ENCODE measurements at regions not wholly inside any gene's neighbourhood (a gene's known extent, or its start where the extent isn't known, plus 50 kb on each side); places are given as distances from the start of the nearest gene placed in this dataset.
"Not testable (repeated sequence)": the region's sequence is repeated elsewhere in the genome, so short reads cannot be mapped to it uniquely, and the experiment has no call there.

GRCh38 chr1:94769551-94769950 lies 50.6 kb upstream of the SLC44A3 start:
- DNase-seq: no peak
- no peaks in the 10 kb centered on the region for H3K4me1 ChIP-seq (ENCODE audit: control insufficient read depth, insufficient read depth, low read length)
- H3K9me3 ChIP-seq (replicated peaks; ENCODE audit: control insufficient read depth, low read depth, low read length): no peaks in the 10 kb centered on the region
- H3K27me3 ChIP-seq (ENCODE audit: control insufficient read depth, insufficient read depth, low read length): no peaks in the 10 kb centered on the region
- no peak overlapping the region for H3K4me3 ChIP-seq (ENCODE audit: low read length)
- WGBS (ENCODE audit: insufficient coverage): 0% methylated on average over 1 of the region's 1 CpG
- no peaks in the 10 kb centered on the region for H3K36me3 ChIP-seq (ENCODE audit: control insufficient read depth, insufficient read depth, low read length)
- no peak overlapping the region for H3K27ac ChIP-seq (ENCODE audit: low read length)

GRCh38 chr1:94768036-94768435 lies 52.1 kb upstream of the SLC44A3 start:
- H3K27me3 ChIP-seq (ENCODE audit: control insufficient read depth, insufficient read depth, low read length): no peaks in the 10 kb centered on the region
- no peaks in the 10 kb centered on the region for H3K9me3 ChIP-seq (replicated peaks; ENCODE audit: control insufficient read depth, low read depth, low read length)
- no peak overlapping the region for H3K4me3 ChIP-seq (ENCODE audit: low read length)
- H3K36me3 ChIP-seq (ENCODE audit: control insufficient read depth, insufficient read depth, low read length): no peaks in the 10 kb centered on the region
- no CpG with 5 or more reads among the region's 4 CpGs for WGBS (ENCODE audit: insufficient coverage)
- H3K4me1 ChIP-seq (ENCODE audit: control insufficient read depth, insufficient read depth, low read length): no peaks in the 10 kb centered on the region
- no peak for DNase-seq
- H3K27ac ChIP-seq (ENCODE audit: low read length): no peak overlapping the region

- WGBS (ENCODE audit: insufficient coverage): no CpG with 5 or more reads among the region's 3 CpGs
- H3K4me1 ChIP-seq (ENCODE audit: control insufficient read depth, insufficient read depth, low read length): no peaks in the 10 kb centered on the region
- no peak for DNase-seq
- no peaks in the 10 kb centered on the region for H3K36me3 ChIP-seq (ENCODE audit: control insufficient read depth, insufficient read depth, low read length)
- H3K9me3 ChIP-seq (replicated peaks; ENCODE audit: control insufficient read depth, low read depth, low read length): no peaks in the 10 kb centered on the region
- H3K4me3 ChIP-seq (ENCODE audit: low read length): no peak overlapping the region
- H3K27me3 ChIP-seq (ENCODE audit: control insufficient read depth, insufficient read depth, low read length): no peaks in the 10 kb centered on the region
- no peak overlapping the region for H3K27ac ChIP-seq (ENCODE audit: low read length)
These were observed 54.2 kb upstream of the SLC44A3 start for GRCh38 chr1:94765958-94766357.

GRCh38 chr1:94759188-94759587 lies 61.0 kb upstream of the SLC44A3 start:
- Histone ChIP-seq H3K36me3 (ENCODE audit: control insufficient read depth, insufficient read depth, low read length) (no peaks in the 10 kb centered on the region), H3K4me1 (ENCODE audit: control insufficient read depth, insufficient read depth, low read length) (peaks cover 6% of the 10 kb centered on the region), H3K9me3 (replicated peaks; ENCODE audit: control insufficient read depth, low read depth, low read length) (no peaks in the 10 kb centered on the region), H3K27ac (ENCODE audit: low read length) (no peak overlapping the region), H3K27me3 (ENCODE audit: control insufficient read depth, insufficient read depth, low read length) (no peaks in the 10 kb centered on the region), H3K4me3 (ENCODE audit: low read length) (no peak overlapping the region)
- no peak for DNase-seq

GRCh38 chr1:94757931-94758330 lies 62.2 kb upstream of the SLC44A3 start:
- peak; percentile 86 for DNase-seq
- H3K27me3 ChIP-seq (ENCODE audit: control insufficient read depth, insufficient read depth, low read length): no peaks in the 10 kb centered on the region
- H3K9me3 ChIP-seq (replicated peaks; ENCODE audit: control insufficient read depth, low read depth, low read length): no peaks in the 10 kb centered on the region
- peaks cover 10% of the 10 kb centered on the region for H3K4me1 ChIP-seq (ENCODE audit: control insufficient read depth, insufficient read depth, low read length)
- H3K4me3 ChIP-seq (ENCODE audit: low read length): no peak overlapping the region
- 33% methylated on average over 3 of the region's 7 CpGs for WGBS (ENCODE audit: insufficient coverage)
- H3K27ac ChIP-seq (ENCODE audit: low read length): peak overlapping the region; percentile 54
- no peaks in the 10 kb centered on the region for H3K36me3 ChIP-seq (ENCODE audit: control insufficient read depth, insufficient read depth, low read length)

- peak; percentile 93 for DNase-seq
- H3K4me3 ChIP-seq (ENCODE audit: low read length): no peak overlapping the region
- H3K9me3 ChIP-seq (replicated peaks; ENCODE audit: control insufficient read depth, low read depth, low read length): no peaks in the 10 kb centered on the region
- WGBS (ENCODE audit: insufficient coverage): 37% methylated on average over 5 of the region's 7 CpGs
- no peak overlapping the region for H3K27ac ChIP-seq (ENCODE audit: low read length)
- H3K36me3 ChIP-seq (ENCODE audit: control insufficient read depth, insufficient read depth, low read length): no peaks in the 10 kb centered on the region
- peaks cover 10% of the 10 kb centered on the region for H3K4me1 ChIP-seq (ENCODE audit: control insufficient read depth, insufficient read depth, low read length)
- H3K27me3 ChIP-seq (ENCODE audit: control insufficient read depth, insufficient read depth, low read length): no peaks in the 10 kb centered on the region
These were observed 64.5 kb upstream of the SLC44A3 start for GRCh38 chr1:94755675-94756074.

- not testable (repeated sequence) for DNase-seq; H3K4me3 ChIP-seq (ENCODE audit: low read length); H3K27me3 ChIP-seq (ENCODE audit: control insufficient read depth, insufficient read depth, low read length); H3K4me1 ChIP-seq (ENCODE audit: control insufficient read depth, insufficient read depth, low read length); H3K27ac ChIP-seq (ENCODE audit: low read length); H3K36me3 ChIP-seq (ENCODE audit: control insufficient read depth, insufficient read depth, low read length); H3K9me3 ChIP-seq (replicated peaks; ENCODE audit: control insufficient read depth, low read depth, low read length)
- WGBS (ENCODE audit: insufficient coverage): 71% methylated on average over 1 of the region's 3 CpGs
These were observed 65.1 kb upstream of the SLC44A3 start for GRCh38 chr1:94755016-94755415.

- H3K4me1 ChIP-seq (ENCODE audit: control insufficient read depth, insufficient read depth, low read length): peaks cover 10% of the 10 kb centered on the region
- H3K36me3 ChIP-seq (ENCODE audit: control insufficient read depth, insufficient read depth, low read length): no peaks in the 10 kb centered on the region
- H3K27me3 ChIP-seq (ENCODE audit: control insufficient read depth, insufficient read depth, low read length): no peaks in the 10 kb centered on the region
- no peak overlapping the region for H3K27ac ChIP-seq (ENCODE audit: low read length)
- H3K9me3 ChIP-seq (replicated peaks; ENCODE audit: control insufficient read depth, low read depth, low read length): peaks cover 2% of the 10 kb centered on the region
- H3K4me3 ChIP-seq (ENCODE audit: low read length): no peak overlapping the region
- 56% methylated on average over 4 of the region's 4 CpGs for WGBS (ENCODE audit: insufficient coverage)
- no peak for DNase-seq
These were observed 65.6 kb upstream of the SLC44A3 start for GRCh38 chr1:94754570-94754969.

- WGBS (ENCODE audit: insufficient coverage): no CpG with 5 or more reads among the region's 2 CpGs
- Histone ChIP-seq H3K4me3 (ENCODE audit: low read length) (no peak overlapping the region), H3K4me1 (ENCODE audit: control insufficient read depth, insufficient read depth, low read length) (peaks cover 10% of the 10 kb centered on the region), H3K9me3 (replicated peaks; ENCODE audit: control insufficient read depth, low read depth, low read length) (peaks cover 5% of the 10 kb centered on the region), H3K27me3 (ENCODE audit: control insufficient read depth, insufficient read depth, low read length) (no peaks in the 10 kb centered on the region), H3K27ac (ENCODE audit: low read length) (no peak overlapping the region), H3K36me3 (ENCODE audit: control insufficient read depth, insufficient read depth, low read length) (no peaks in the 10 kb centered on the region)
- DNase-seq: no peak
These were observed 66.1 kb upstream of the SLC44A3 start for GRCh38 chr1:94754095-94754494.

GRCh38 chr1:94753171-94753972 lies 66.8 kb upstream of the SLC44A3 start:
- no peak overlapping the region for H3K27ac ChIP-seq (ENCODE audit: low read length)

GRCh38 chr1:94751483-94751882 lies 68.7 kb upstream of the SLC44A3 start:
- H3K9me3 ChIP-seq (replicated peaks; ENCODE audit: control insufficient read depth, low read depth, low read length); H3K4me3 ChIP-seq (ENCODE audit: low read length); H3K27me3 ChIP-seq (ENCODE audit: control insufficient read depth, insufficient read depth, low read length); DNase-seq; H3K4me1 ChIP-seq (ENCODE audit: control insufficient read depth, insufficient read depth, low read length); H3K36me3 ChIP-seq (ENCODE audit: control insufficient read depth, insufficient read depth, low read length); H3K27ac ChIP-seq (ENCODE audit: low read length): not testable (repeated sequence)
- 100% methylated on average over 1 of the region's 5 CpGs for WGBS (ENCODE audit: insufficient coverage)

More at GRCh38 chr1:94753171-94753972, 66.8 kb upstream of the SLC44A3 start:
- Histone ChIP-seq H3K36me3 (ENCODE audit: control insufficient read depth, insufficient read depth, low read length) (no peaks in the 10 kb centered on the region), H3K4me3 (ENCODE audit: low read length) (no peak overlapping the region), H3K4me1 (ENCODE audit: control insufficient read depth, insufficient read depth, low read length) (peaks cover 10% of the 10 kb centered on the region), H3K9me3 (replicated peaks; ENCODE audit: control insufficient read depth, low read depth, low read length) (peaks cover 5% of the 10 kb centered on the region), H3K27me3 (ENCODE audit: control insufficient read depth, insufficient read depth, low read length) (no peaks in the 10 kb centered on the region)
- whole genome bisulfite sequencing (ENCODE audit: insufficient coverage): 51% methylated on average over 3 of the region's 6 CpGs
- DNase-seq: no peak
